ENCODE measurements at regions not wholly inside any gene's neighbourhood (a gene's known extent, or its start where the extent isn't known, plus 50 kb on each side); places are given as distances from the start of the nearest gene placed in this dataset.

- TF ChIP-seq EZH2 (IDR thresholded peaks at IDR 0.05) (no peak), POLR2AphosphoS5 (IDR thresholded peaks at IDR 0.05; ENCODE audit: borderline replicate concordance, low read depth, low read length) (no peak), FOXP2 (optimal IDR thresholded peaks at IDR 0.05; ENCODE audit: control extremely low read depth, extremely low read length, insufficient read depth) (no peak)
Measured at GRCh38 chr11:92591521-92591920, 366.9 kb downstream of the FAT3 start.

Data from SK-N-MC (cell line).